ENCODE measurements at regions not wholly inside any gene's neighbourhood (a gene's known extent, or its start where the extent isn't known, plus 50 kb on each side); places are given as distances from the start of the nearest gene placed in this dataset.

DNA sequence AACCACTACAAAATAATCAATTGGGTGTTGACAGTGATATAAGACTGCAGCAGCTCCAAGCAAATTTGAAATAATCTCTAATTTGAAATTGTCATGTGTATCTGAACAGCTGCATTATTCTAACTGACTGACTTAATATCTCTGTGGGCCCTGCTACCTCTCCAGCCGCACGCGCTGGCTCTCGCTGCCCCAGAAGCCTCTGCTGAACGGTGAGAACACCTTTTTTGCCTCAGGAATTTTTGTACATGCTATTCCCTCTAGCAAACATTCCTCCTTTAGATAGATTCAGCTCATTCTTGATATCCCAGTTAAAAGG lies 155.9 kb upstream of the MDFIC start:
- ChIA-PET POLR2A (interaction anchor here (0.6 kb wide), 1 partner anchor 9 kb away, joined by 3 read pairs; no protein-coding TSS in a partner anchor), CTCF (ENCODE audit: unreplicated experiment) (no interaction called here)
- H3K4me1 ChIP-seq (ENCODE audit: insufficient read depth, low read length, poor library complexity, severe bottlenecking), result no peaks in the 10 kb centered on the region
- intact Hi-C loops (cut with micrococcal nuclease; ENCODE audit: unreplicated experiment), result no loop called here
- H3K36me3 ChIP-seq (ENCODE audit: insufficient read depth, low read length), result no peaks in the 10 kb centered on the region
- no TSS peak for BruUV-seq (replicated peaks)
- H3K4me2 ChIP-seq (ENCODE audit: low read length), result no peak overlapping the region
- no peaks in the 10 kb centered on the region for H3K9me3 ChIP-seq (ENCODE audit: low read length)
- no peak for DNase-seq (ENCODE audit: low spot score)
- H2AFZ ChIP-seq (ENCODE audit: low read length), result no peak overlapping the region
- H3K79me2 ChIP-seq (ENCODE audit: insufficient read depth, low read depth, low read length), result no peaks in the 10 kb centered on the region
- H4K20me1 ChIP-seq (ENCODE audit: insufficient read depth, low read length), result no peaks in the 10 kb centered on the region
- H3K27ac ChIP-seq (ENCODE audit: low read depth, low read length, poor library complexity, severe bottlenecking), result no peak overlapping the region
- TF ChIP-seq EZH2phosphoT487 (IDR thresholded peaks at IDR 0.05; ENCODE audit: borderline replicate concordance, low read depth, low read length), result no peak
- TF ChIP-seq, protein P1, sequence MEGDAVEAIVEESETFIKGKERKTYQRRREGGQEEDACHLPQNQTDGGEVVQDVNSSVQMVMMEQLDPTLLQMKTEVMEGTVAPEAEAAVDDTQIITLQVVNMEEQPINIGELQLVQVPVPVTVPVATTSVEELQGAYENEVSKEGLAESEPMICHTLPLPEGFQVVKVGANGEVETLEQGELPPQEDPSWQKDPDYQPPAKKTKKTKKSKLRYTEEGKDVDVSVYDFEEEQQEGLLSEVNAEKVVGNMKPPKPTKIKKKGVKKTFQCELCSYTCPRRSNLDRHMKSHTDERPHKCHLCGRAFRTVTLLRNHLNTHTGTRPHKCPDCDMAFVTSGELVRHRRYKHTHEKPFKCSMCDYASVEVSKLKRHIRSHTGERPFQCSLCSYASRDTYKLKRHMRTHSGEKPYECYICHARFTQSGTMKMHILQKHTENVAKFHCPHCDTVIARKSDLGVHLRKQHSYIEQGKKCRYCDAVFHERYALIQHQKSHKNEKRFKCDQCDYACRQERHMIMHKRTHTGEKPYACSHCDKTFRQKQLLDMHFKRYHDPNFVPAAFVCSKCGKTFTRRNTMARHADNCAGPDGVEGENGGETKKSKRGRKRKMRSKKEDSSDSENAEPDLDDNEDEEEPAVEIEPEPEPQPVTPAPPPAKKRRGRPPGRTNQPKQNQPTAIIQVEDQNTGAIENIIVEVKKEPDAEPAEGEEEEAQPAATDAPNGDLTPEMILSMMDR (conservative IDR thresholded peaks at IDR 0.05; ENCODE audit: low read length), result no peak
- H3K4me3 ChIP-seq (ENCODE audit: low read depth, low read length, poor library complexity, severe bottlenecking), result no peak overlapping the region
- no peaks in the 10 kb centered on the region for H3K9me2 ChIP-seq (ENCODE audit: insufficient read depth, low read length)

DNA sequence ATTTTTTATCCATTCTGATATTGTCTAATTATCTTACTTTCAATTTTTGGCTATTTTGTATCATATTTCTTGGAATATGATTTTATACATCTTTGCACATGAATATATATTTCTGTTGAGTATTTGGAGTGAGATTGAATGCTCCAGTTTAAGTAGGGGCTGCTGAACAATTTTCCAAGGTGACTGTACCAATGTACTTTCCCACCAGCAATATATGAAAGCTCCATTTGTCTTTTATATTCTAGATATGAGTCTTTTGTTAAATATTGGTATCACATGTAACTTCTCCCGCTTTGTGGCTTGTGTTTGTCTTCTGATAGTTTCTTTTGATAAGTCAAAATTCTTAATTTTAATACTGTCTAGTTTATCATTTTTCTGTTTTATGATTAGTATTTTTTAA lies 144.6 kb upstream of the MDFIC start:
- POLR2A ChIA-PET, result interaction anchor here (0.9 kb wide), 1 partner anchor 22 kb away, joined by 3 read pairs; no protein-coding TSS in a partner anchor
- no peak overlapping the region for H3K4me2 ChIP-seq (ENCODE audit: low read length)
- intact Hi-C loops (cut with micrococcal nuclease; ENCODE audit: unreplicated experiment), result no loop called here
- no peak overlapping the region for H2AFZ ChIP-seq (ENCODE audit: low read length)
- no peaks in the 10 kb centered on the region for H3K79me2 ChIP-seq (ENCODE audit: insufficient read depth, low read depth, low read length)
- TF ChIP-seq EZH2phosphoT487 (IDR thresholded peaks at IDR 0.05; ENCODE audit: borderline replicate concordance, low read depth, low read length), result no peak
- TF ChIP-seq, protein P1 (conservative IDR thresholded peaks at IDR 0.05; ENCODE audit: low read length), result no peak
- H3K27ac ChIP-seq (ENCODE audit: low read depth, low read length, poor library complexity, severe bottlenecking), result no peak overlapping the region
- no peaks in the 10 kb centered on the region for H3K36me3 ChIP-seq (ENCODE audit: insufficient read depth, low read length)
- CTCF ChIA-PET (ENCODE audit: unreplicated experiment), result no interaction called here
- DNase-seq (ENCODE audit: low spot score), result no peak
- H3K4me3 ChIP-seq (ENCODE audit: low read depth, low read length, poor library complexity, severe bottlenecking), result no peak overlapping the region
- H4K20me1 ChIP-seq (ENCODE audit: insufficient read depth, low read length), result no peaks in the 10 kb centered on the region
- BruUV-seq (replicated peaks), result no TSS peak
- no peaks in the 10 kb centered on the region for H3K9me2 ChIP-seq (ENCODE audit: insufficient read depth, low read length)
- H3K4me1 ChIP-seq (ENCODE audit: insufficient read depth, low read length, poor library complexity, severe bottlenecking), result no peaks in the 10 kb centered on the region
- no peaks in the 10 kb centered on the region for H3K9me3 ChIP-seq (ENCODE audit: low read length)

DNA sequence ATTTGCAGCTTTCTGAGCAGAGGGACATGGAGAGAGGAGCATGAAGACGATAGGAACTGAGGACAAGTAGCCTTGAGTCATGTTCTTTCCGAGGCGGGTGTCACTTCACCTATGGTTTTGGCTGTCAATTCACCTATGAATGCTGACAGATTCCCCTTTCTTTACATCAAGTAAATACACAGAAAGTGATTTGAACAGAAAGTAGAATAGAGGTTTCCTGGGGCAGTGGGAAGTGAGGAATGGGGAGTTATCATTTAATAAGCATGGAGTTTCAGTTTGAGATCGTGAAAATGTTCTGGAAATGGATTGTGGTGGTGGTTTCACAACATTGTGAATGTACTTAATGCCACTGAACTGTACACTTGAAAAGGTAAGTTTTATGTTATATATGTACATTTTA lies 138.4 kb upstream of the MDFIC start:
- Histone ChIP-seq H3K36me3 (ENCODE audit: insufficient read depth, low read length) (no peaks in the 10 kb centered on the region), H3K27ac (ENCODE audit: low read depth, low read length, poor library complexity, severe bottlenecking) (no peak overlapping the region), H3K9me3 (ENCODE audit: low read length) (no peaks in the 10 kb centered on the region), H3K4me1 (ENCODE audit: insufficient read depth, low read length, poor library complexity, severe bottlenecking) (no peaks in the 10 kb centered on the region), H3K4me3 (ENCODE audit: low read depth, low read length, poor library complexity, severe bottlenecking) (no peak overlapping the region), H4K20me1 (ENCODE audit: insufficient read depth, low read length) (no peaks in the 10 kb centered on the region), H3K9me2 (ENCODE audit: insufficient read depth, low read length) (no peaks in the 10 kb centered on the region), H3K79me2 (ENCODE audit: insufficient read depth, low read depth, low read length) (no peaks in the 10 kb centered on the region), H2AFZ (ENCODE audit: low read length) (no peak overlapping the region), H3K4me2 (ENCODE audit: low read length) (no peak overlapping the region)
- CTCF ChIA-PET (ENCODE audit: unreplicated experiment), result no interaction called here
- BruUV-seq (replicated peaks), result no TSS peak
- TF ChIP-seq EZH2phosphoT487 (IDR thresholded peaks at IDR 0.05; ENCODE audit: borderline replicate concordance, low read depth, low read length), result no peak
- TF ChIP-seq, protein P1 (conservative IDR thresholded peaks at IDR 0.05; ENCODE audit: low read length), result no peak
- intact Hi-C loops (cut with micrococcal nuclease; ENCODE audit: unreplicated experiment), result no loop called here
- POLR2A ChIA-PET, result interaction anchor here (0.6 kb wide), 1 partner anchor 894 kb away, joined by 3 read pairs; no protein-coding TSS in a partner anchor
- DNase-seq (ENCODE audit: low spot score), result no peak

All from OCI-LY7 (cell line).